ENCODE measurements at regions not wholly inside any gene's neighbourhood (a gene's known extent, or its start where the extent isn't known, plus 50 kb on each side); places are given as distances from the start of the nearest gene placed in this dataset.

- no peaks in the 10 kb centered on the region for H3K36me3 ChIP-seq (ENCODE audit: control insufficient read depth, insufficient read depth, low read length)
- peak overlapping the region; percentile 22 for H3K4me3 ChIP-seq (ENCODE audit: low read depth, low read length)
- no peak overlapping the region for H2AFZ ChIP-seq
- no peaks in the 10 kb centered on the region for H3K79me2 ChIP-seq
- TF ChIP-seq CTCF (IDR thresholded peaks at IDR 0.05), result no peak
- H3K27ac ChIP-seq, result no peak overlapping the region
- H3K4me1 ChIP-seq, result no peaks in the 10 kb centered on the region
- H3K9ac ChIP-seq, result no peak overlapping the region
- H3K27me3 ChIP-seq (ENCODE audit: control insufficient read depth, insufficient read depth, low read length), result no peaks in the 10 kb centered on the region
- no peaks in the 10 kb centered on the region for H3K9me3 ChIP-seq (ENCODE audit: control insufficient read depth, low read length)
- no peak overlapping the region for H3K4me2 ChIP-seq (ENCODE audit: low read length)
Observed at GRCh38 chr15:98528046-98528725, 120.2 kb upstream of the IGF1R start.

GRCh38 chr15:98529205-98530145, 118.9 kb upstream of the IGF1R start:
- no peak overlapping the region for H3K4me3 ChIP-seq (ENCODE audit: low read depth, low read length)
- H3K4me1 ChIP-seq, result no peaks in the 10 kb centered on the region
- H3K36me3 ChIP-seq (ENCODE audit: control insufficient read depth, insufficient read depth, low read length), result no peaks in the 10 kb centered on the region
- TF ChIP-seq CTCF (IDR thresholded peaks at IDR 0.05), result no peak
- no peak overlapping the region for H3K9ac ChIP-seq
- no peak overlapping the region for H2AFZ ChIP-seq
- no peak overlapping the region for H3K27ac ChIP-seq
- H3K4me2 ChIP-seq (ENCODE audit: low read length), result no peak overlapping the region
- H3K79me2 ChIP-seq, result no peaks in the 10 kb centered on the region
- no peaks in the 10 kb centered on the region for H3K27me3 ChIP-seq (ENCODE audit: control insufficient read depth, insufficient read depth, low read length)
- no peaks in the 10 kb centered on the region for H3K9me3 ChIP-seq (ENCODE audit: control insufficient read depth, low read length)

- no peak overlapping the region for H3K9ac ChIP-seq
- no peaks in the 10 kb centered on the region for H3K27me3 ChIP-seq (ENCODE audit: control insufficient read depth, insufficient read depth, low read length)
- H2AFZ ChIP-seq, result no peak overlapping the region
- no peaks in the 10 kb centered on the region for H3K4me1 ChIP-seq
- H3K27ac ChIP-seq, result no peak overlapping the region
- no peaks in the 10 kb centered on the region for H3K79me2 ChIP-seq
- TF ChIP-seq CTCF (IDR thresholded peaks at IDR 0.05), result no peak
- H3K9me3 ChIP-seq (ENCODE audit: control insufficient read depth, low read length), result no peaks in the 10 kb centered on the region
- H3K4me3 ChIP-seq (ENCODE audit: low read depth, low read length), result no peak overlapping the region
- no peaks in the 10 kb centered on the region for H3K36me3 ChIP-seq (ENCODE audit: control insufficient read depth, insufficient read depth, low read length)
- H3K4me2 ChIP-seq (ENCODE audit: low read length), result no peak overlapping the region
Observed at GRCh38 chr15:98530570-98530969, 117.8 kb upstream of the IGF1R start.

- no peak overlapping the region for H2AFZ ChIP-seq
- H3K9me3 ChIP-seq (ENCODE audit: control insufficient read depth, low read length), result no peaks in the 10 kb centered on the region
- H3K79me2 ChIP-seq, result no peaks in the 10 kb centered on the region
- no peaks in the 10 kb centered on the region for H3K27me3 ChIP-seq (ENCODE audit: control insufficient read depth, insufficient read depth, low read length)
- H3K27ac ChIP-seq, result no peak overlapping the region
- no peak overlapping the region for H3K4me2 ChIP-seq (ENCODE audit: low read length)
- TF ChIP-seq CTCF (IDR thresholded peaks at IDR 0.05), result no peak
- no peaks in the 10 kb centered on the region for H3K4me1 ChIP-seq
- no peaks in the 10 kb centered on the region for H3K36me3 ChIP-seq (ENCODE audit: control insufficient read depth, insufficient read depth, low read length)
- H3K4me3 ChIP-seq (ENCODE audit: low read depth, low read length), result no peak overlapping the region
- no peak overlapping the region for H3K9ac ChIP-seq
Observed at GRCh38 chr15:98532063-98532462, 116.3 kb upstream of the IGF1R start.

All from parathyroid adenoma (tissue), 2 donors.